OCI-LY7 (cell line): ENCODE measurements at regions not wholly inside any gene's neighbourhood (a gene's known extent, or its start where the extent isn't known, plus 50 kb on each side); places are given as distances from the start of the nearest gene placed in this dataset.

Experiments
- BruUV-seq: library from RNA; stranded (reverse); fragments of 400-500 nt; replicated peaks from 2 replicates; lab custom pipeline; 2021; lab: Mats Ljungman, UMichigan
- CTCF ChIA-PET: fragments of 300-600 bp; sonication (Branson Sonifier 250); formaldehyde crosslinking; loops from one replicate; lab custom pipeline; 2022; ENCODE audit warnings: antibody characterized with exemption; ENCODE audit not compliant: unreplicated experiment; lab: Charles Lee
- POLR2A ChIA-PET: fragments of 300-600 bp; sonication (Branson Sonifier 250); formaldehyde crosslinking; loops from one replicate; lab custom pipeline; 2022; ENCODE audit warnings: antibody characterized with exemption; lab: Charles Lee
- DNase-seq: peaks from one replicate; pipeline ENCODE4 v3.0.0-alpha.2; 2015; ENCODE audit warnings: low spot score
- H2AFZ ChIP-seq: fragments of 200-600 bp; sonication (generic), shearing (Covaris generic); 2 replicates; pipeline ENCODE4 v1.6.1; 2014; ENCODE audit warnings: mild to moderate bottlenecking, antibody characterized with exemption, low read length, moderate library complexity
- H3K27ac ChIP-seq: fragments of 200-600 bp; sonication (generic); 2 replicates; pipeline ENCODE4 v1.5.1; 2014; ENCODE audit warnings: mixed run types, low read depth, mild to moderate bottlenecking, moderate library complexity, low read length, inconsistent platforms; ENCODE audit not compliant: poor library complexity, severe bottlenecking
- H3K36me3 ChIP-seq: fragments of 200-600 bp; sonication (generic); 2 replicates; pipeline ENCODE4 v1.6.1; 2014; ENCODE audit warnings: mild to moderate bottlenecking, antibody characterized with exemption, low read length, moderate library complexity, mixed read lengths; ENCODE audit not compliant: insufficient read depth
- H3K4me1 ChIP-seq: fragments of 200-600 bp; sonication (generic); 2 replicates; pipeline ENCODE4 v1.5.1; 2014; ENCODE audit warnings: mild to moderate bottlenecking, low read length; ENCODE audit not compliant: insufficient read depth, poor library complexity, severe bottlenecking
- H3K4me2 ChIP-seq: fragments of 200-600 bp; sonication (generic); 2 replicates; pipeline ENCODE4 v1.6.1; 2014; ENCODE audit warnings: mild to moderate bottlenecking, low read length
- H3K4me3 ChIP-seq: fragments of 200-600 bp; sonication (generic); 2 replicates; pipeline ENCODE4 v1.5.1; 2014; ENCODE audit warnings: mild to moderate bottlenecking, low read depth, low read length; ENCODE audit not compliant: poor library complexity, severe bottlenecking
- H3K79me2 ChIP-seq: fragments of 200-600 bp; sonication (generic); 2 replicates; pipeline ENCODE4 v1.6.1; 2016; ENCODE audit warnings: low read depth, mild to moderate bottlenecking, low read length, moderate library complexity, mixed read lengths; ENCODE audit not compliant: insufficient read depth
- H3K9me2 ChIP-seq: fragments of 200-600 bp; sonication (generic); 2 replicates; pipeline ENCODE4 v1.6.1; 2016; ENCODE audit warnings: mild to moderate bottlenecking, low read length, mixed read lengths; ENCODE audit not compliant: insufficient read depth
- H3K9me3 ChIP-seq: fragments of 200-600 bp; sonication (generic); 2 replicates; pipeline ENCODE4 v1.6.1; 2014; ENCODE audit warnings: mild to moderate bottlenecking, mixed run types, low read length, mixed read lengths
- H4K20me1 ChIP-seq: fragments of 200-600 bp; sonication (generic); 2 replicates; pipeline ENCODE4 v1.6.1; 2014; ENCODE audit warnings: mild to moderate bottlenecking, antibody characterized with exemption, low read length, moderate library complexity, mixed read lengths; ENCODE audit not compliant: insufficient read depth
- CTCF ChIP-seq: fragments of 200-600 bp; sonication (generic); conservative IDR thresholded peaks from 2 replicates; pipeline ENCODE4 v1.5.1; 2014; ENCODE audit warnings: mild to moderate bottlenecking, antibody characterized with exemption, low read length, moderate library complexity, mixed read lengths
- EZH2phosphoT487 ChIP-seq: fragments of 200-600 bp; sonication (generic); IDR thresholded peaks from 2 replicates; pipeline ENCODE4 v1.6.1; 2018; ENCODE audit warnings: low read depth, borderline replicate concordance, mild to moderate bottlenecking, mixed run types, antibody characterized with exemption, low read length, moderate library complexity, mixed read lengths
- intact Hi-C: fragments of 100-400 bp; cut with micrococcal nuclease; formaldehyde crosslinking; loops from one replicate; pipeline ENCODE4 v1.10.0; 2022; ENCODE audit not compliant: unreplicated experiment

- CTCF ChIA-PET: no interaction called here
- no TSS peak for BruUV-seq
These were observed 287.5 kb upstream of the FKBP1C start for GRCh38 chr6:62923728-62924127.

GRCh38 chr6:62940848-62941247 is 270.4 kb upstream of the FKBP1C start:
- POLR2A ChIA-PET: no interaction called here
- Histone ChIP-seq H3K9me3 (no peaks in the 10 kb centered on the region), H3K4me2 (no peak overlapping the region), H4K20me1 (no peaks in the 10 kb centered on the region), H3K36me3 (no peaks in the 10 kb centered on the region), H3K4me3 (no peak overlapping the region), H3K4me1 (no peaks in the 10 kb centered on the region), H3K79me2 (no peaks in the 10 kb centered on the region), H3K9me2 (no peaks in the 10 kb centered on the region), H2AFZ (no peak overlapping the region), H3K27ac (no peak overlapping the region)
- CTCF ChIA-PET: no interaction called here
- intact Hi-C loops: no loop called here
- TF ChIP-seq EZH2phosphoT487 (no peak), CTCF (no peak)
- no peak for DNase-seq
- BruUV-seq: no TSS peak

More at GRCh38 chr6:62923728-62924127, 287.5 kb upstream of the FKBP1C start:
- no peak for DNase-seq
- no peak for TF ChIP-seq EZH2phosphoT487
- no peak for TF ChIP-seq CTCF
- H3K4me1 ChIP-seq: no peaks in the 10 kb centered on the region
- H3K4me2 ChIP-seq: no peak overlapping the region
- H3K9me3 ChIP-seq: no peaks in the 10 kb centered on the region
- no peaks in the 10 kb centered on the region; the same call in 1 of the 2 replicates for H3K9me2 ChIP-seq
- intact Hi-C loops: no loop called here
- no peaks in the 10 kb centered on the region for H3K79me2 ChIP-seq
- no peaks in the 10 kb centered on the region for H3K36me3 ChIP-seq
- no peak overlapping the region for H2AFZ ChIP-seq
- POLR2A ChIA-PET: interaction anchor here (0.6 kb wide), 1 partner anchor 10 kb away, joined by 3 read pairs; no protein-coding TSS in a partner anchor
- H3K27ac ChIP-seq: no peak overlapping the region
- H3K4me3 ChIP-seq: no peak overlapping the region
- no peaks in the 10 kb centered on the region for H4K20me1 ChIP-seq

GRCh38 chr6:62942000-62942399 is 269.3 kb upstream of the FKBP1C start:
- H3K4me1 ChIP-seq: no peaks in the 10 kb centered on the region
- intact Hi-C loops: no loop called here
- CTCF ChIA-PET: no interaction called here
- TF ChIP-seq EZH2phosphoT487 (no peak), CTCF (no peak)
- H2AFZ ChIP-seq: no peak overlapping the region
- POLR2A ChIA-PET: no interaction called here
- no peak for DNase-seq
- H3K36me3 ChIP-seq: no peaks in the 10 kb centered on the region
- BruUV-seq: no TSS peak
- no peak overlapping the region for H3K4me2 ChIP-seq
- no peak overlapping the region for H3K27ac ChIP-seq
- no peaks in the 10 kb centered on the region for H4K20me1 ChIP-seq
- H3K4me3 ChIP-seq: no peak overlapping the region
- no peaks in the 10 kb centered on the region for H3K9me2 ChIP-seq
- no peaks in the 10 kb centered on the region for H3K79me2 ChIP-seq
- no peaks in the 10 kb centered on the region for H3K9me3 ChIP-seq
